GM10266 (cell line): ENCODE measurements at regions not wholly inside any gene's neighbourhood (a gene's known extent, or its start where the extent isn't known, plus 50 kb on each side); places are given as distances from the start of the nearest gene placed in this dataset.

ENCODE experiments used
- DNase-seq: peaks from one replicate; pipeline ENCODE4 v3.0.0; 2012; ENCODE audit errors: extremely low spot score
- CTCF ChIP-seq: IDR thresholded peaks from 2 replicates; pipeline ENCODE4 v1.5.1; 2012; ENCODE audit warnings: mild to moderate bottlenecking, low read depth; ENCODE audit not compliant: control insufficient read depth, insufficient read depth; ENCODE audit errors: missing control alignments

- TF ChIP-seq CTCF = no peak
- DNase-seq = no peak
Observed at GRCh38 chr13:74682746-74683145, 548.5 kb upstream of the KLF12 start.

GRCh38 chr13:74681891-74682290 is 547.7 kb upstream of the KLF12 start:
- no peak for DNase-seq
- TF ChIP-seq CTCF = no peak

GRCh38 chr13:74678308-74678965 is 544.2 kb upstream of the KLF12 start:
- no peak for DNase-seq
- no peak for TF ChIP-seq CTCF

- no peak for DNase-seq
- no peak for TF ChIP-seq CTCF
Observed at GRCh38 chr13:74675972-74676371, 541.8 kb upstream of the KLF12 start.

- TF ChIP-seq CTCF = no peak
- no peak for DNase-seq
Observed at GRCh38 chr13:74675182-74675581, 541.0 kb upstream of the KLF12 start.

- no peak for DNase-seq
- TF ChIP-seq CTCF = no peak
Observed at GRCh38 chr13:74674720-74675119, 540.5 kb upstream of the KLF12 start.

- DNase-seq = no peak
Observed at GRCh38 chr13:74669149-74669548, 534.9 kb upstream of the KLF12 start.

More at GRCh38 chr13:74669149-74669548, 534.9 kb upstream of the KLF12 start:
- no peak for TF ChIP-seq CTCF
